ENCODE measurements at regions not wholly inside any gene's neighbourhood (a gene's known extent, or its start where the extent isn't known, plus 50 kb on each side); places are given as distances from the start of the nearest gene placed in this dataset.

- no peak for TF ChIP-seq CTCF (IDR thresholded peaks at IDR 0.05)
- no peak for TF ChIP-seq POLR2A (IDR thresholded peaks at IDR 0.05)
- TF ChIP-seq POLR2AphosphoS5 (IDR thresholded peaks at IDR 0.05), result no peak
Observed at GRCh38 chr4:107115185-107115847, 79.2 kb upstream of the DKK2 start.
